ENCODE measurements at regions not wholly inside any gene's neighbourhood (a gene's known extent, or its start where the extent isn't known, plus 50 kb on each side); places are given as distances from the start of the nearest gene placed in this dataset.
"Not testable (repeated sequence)": the region's sequence is repeated elsewhere in the genome, so short reads cannot be mapped to it uniquely, and the experiment has no call there.

- no peak for DNase-seq (ENCODE audit: low spot score)
Measured at GRCh38 chr3:29141918-29142275, 139.0 kb upstream of the RBMS3 start.

GRCh38 chr3:29143151-29143550, 137.7 kb upstream of the RBMS3 start:
- DNase-seq (ENCODE audit: low spot score) = no peak

- no peak for DNase-seq (ENCODE audit: low spot score)
Measured at GRCh38 chr3:29144361-29144760, 136.5 kb upstream of the RBMS3 start.

- DNase-seq (ENCODE audit: low spot score) = no peak
Measured at GRCh38 chr3:29144807-29145206, 136.1 kb upstream of the RBMS3 start.

GRCh38 chr3:29145360-29145759, 135.5 kb upstream of the RBMS3 start:
- no peak for DNase-seq (ENCODE audit: low spot score)

GRCh38 chr3:29152379-29152778, 128.5 kb upstream of the RBMS3 start:
- no peak for DNase-seq (ENCODE audit: low spot score)

DNA sequence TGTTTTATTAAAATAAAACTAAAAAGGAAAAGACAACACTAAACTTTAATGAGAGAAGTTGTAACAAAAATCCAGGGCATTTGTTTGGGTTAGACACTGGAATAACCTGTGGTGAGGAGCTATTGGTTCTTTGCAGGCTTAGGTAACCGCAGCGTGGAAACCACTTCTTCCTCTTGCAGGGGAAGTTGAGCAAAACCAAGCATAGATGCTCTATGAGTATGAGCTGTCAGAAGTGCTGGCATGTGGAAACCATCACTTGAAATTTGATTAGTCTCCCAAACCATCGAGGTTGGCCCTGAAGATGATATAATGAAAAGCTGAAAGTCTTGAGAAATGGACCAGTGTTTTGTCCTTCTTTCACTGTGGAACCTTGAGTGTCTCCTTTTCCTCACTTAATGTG, 127.1 kb upstream of the RBMS3 start:
- DNase-seq (ENCODE audit: low spot score) = no peak

GRCh38 chr3:29156086-29156715, 124.7 kb upstream of the RBMS3 start:
- no peak for DNase-seq (ENCODE audit: low spot score)

- DNase-seq (ENCODE audit: low spot score) = no peak
Measured at GRCh38 chr3:29164825-29165224, 116.0 kb upstream of the RBMS3 start.

GRCh38 chr3:29167180-29167579, 113.7 kb upstream of the RBMS3 start:
- no peak for DNase-seq (ENCODE audit: low spot score)

GRCh38 chr3:29168081-29168480, 112.8 kb upstream of the RBMS3 start:
- DNase-seq (ENCODE audit: low spot score) = no peak

- no peak for DNase-seq (ENCODE audit: low spot score)
Measured at GRCh38 chr3:29168696-29169095, 112.2 kb upstream of the RBMS3 start.

DNA sequence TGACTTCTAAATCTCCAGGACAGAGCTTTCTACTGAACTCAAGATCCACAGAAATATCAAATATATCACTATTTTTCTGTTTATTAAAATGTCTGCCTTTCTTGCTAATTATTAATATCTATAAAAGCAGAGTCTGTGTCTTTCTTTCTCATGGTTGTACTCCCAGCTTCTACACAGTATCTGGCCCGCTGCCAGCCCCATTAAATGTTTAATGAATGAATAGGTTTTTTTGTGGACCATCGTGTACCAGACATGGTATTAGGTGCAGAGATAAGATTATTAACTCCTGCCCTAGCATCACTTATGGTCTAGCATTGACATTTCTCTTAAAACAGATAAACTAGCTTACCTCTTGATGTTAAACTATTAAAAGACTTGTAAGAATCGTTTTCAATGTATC, 111.4 kb upstream of the RBMS3 start:
- no peak for DNase-seq (ENCODE audit: low spot score)

DNA sequence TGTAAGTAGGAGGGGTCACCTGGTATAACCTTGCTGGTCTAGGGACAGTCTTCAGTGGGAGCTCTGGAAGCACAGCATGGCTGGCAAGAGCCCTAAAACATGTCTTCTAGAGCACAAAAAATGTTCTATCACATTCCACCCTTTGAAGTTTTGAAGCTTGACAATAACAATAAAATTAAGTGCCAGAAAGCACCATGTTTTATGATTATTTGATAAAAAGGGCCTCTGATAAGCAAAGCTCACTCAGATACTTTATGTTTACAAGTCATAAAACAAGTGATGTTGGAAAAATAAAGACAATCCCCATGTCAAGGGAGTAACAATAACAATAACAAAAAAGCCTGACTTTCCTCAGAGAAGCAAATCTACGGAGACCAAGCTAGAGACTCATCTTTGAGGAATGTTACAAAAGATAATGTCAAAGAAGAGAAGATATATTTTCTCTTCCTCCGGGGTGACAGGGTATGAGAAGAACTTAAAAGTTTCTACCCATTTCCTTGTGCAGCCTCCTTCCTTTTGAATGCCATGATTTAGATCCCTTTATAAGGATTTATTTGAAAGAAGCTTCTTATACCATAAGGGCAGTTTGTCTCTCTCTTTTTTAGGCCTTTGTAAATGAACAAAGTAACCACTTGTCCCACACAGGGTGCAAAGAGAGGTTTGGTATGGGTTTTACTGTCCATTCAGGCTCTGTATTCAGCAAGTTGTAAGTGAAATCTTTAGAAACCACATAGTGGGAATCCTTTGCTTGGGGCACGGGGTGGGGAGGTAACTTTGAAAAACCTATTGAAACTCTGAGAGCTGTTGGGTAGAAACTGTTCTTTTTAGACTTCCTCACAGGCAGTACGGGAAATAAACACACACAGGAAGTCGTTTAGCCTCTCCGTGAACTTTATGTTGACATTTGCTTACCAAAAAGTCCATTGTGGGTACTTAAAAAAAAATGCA, 109.6 kb upstream of the RBMS3 start:
- DNase-seq (ENCODE audit: low spot score) = no peak

DNA sequence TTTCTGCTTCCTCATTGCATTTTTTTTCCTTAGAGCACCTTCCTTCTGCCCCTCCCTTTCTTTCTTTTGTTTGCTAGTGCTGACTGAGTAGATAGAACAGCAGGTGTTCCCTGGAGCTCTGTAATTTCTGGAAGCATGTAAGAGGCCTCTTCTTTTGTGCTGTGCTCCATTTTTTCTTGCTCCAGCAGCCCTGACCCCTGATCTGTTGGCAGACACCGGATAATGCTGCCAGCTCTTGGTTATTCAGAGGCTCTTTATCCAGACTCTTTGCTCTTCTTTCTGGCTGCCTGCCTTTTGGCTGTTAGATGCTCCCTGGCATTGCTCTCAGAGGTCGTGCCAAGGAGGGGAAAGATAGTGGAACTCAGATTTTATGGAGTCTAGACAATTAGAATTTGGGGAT, 104.4 kb upstream of the RBMS3 start:
- no peak for DNase-seq (ENCODE audit: low spot score)

DNA sequence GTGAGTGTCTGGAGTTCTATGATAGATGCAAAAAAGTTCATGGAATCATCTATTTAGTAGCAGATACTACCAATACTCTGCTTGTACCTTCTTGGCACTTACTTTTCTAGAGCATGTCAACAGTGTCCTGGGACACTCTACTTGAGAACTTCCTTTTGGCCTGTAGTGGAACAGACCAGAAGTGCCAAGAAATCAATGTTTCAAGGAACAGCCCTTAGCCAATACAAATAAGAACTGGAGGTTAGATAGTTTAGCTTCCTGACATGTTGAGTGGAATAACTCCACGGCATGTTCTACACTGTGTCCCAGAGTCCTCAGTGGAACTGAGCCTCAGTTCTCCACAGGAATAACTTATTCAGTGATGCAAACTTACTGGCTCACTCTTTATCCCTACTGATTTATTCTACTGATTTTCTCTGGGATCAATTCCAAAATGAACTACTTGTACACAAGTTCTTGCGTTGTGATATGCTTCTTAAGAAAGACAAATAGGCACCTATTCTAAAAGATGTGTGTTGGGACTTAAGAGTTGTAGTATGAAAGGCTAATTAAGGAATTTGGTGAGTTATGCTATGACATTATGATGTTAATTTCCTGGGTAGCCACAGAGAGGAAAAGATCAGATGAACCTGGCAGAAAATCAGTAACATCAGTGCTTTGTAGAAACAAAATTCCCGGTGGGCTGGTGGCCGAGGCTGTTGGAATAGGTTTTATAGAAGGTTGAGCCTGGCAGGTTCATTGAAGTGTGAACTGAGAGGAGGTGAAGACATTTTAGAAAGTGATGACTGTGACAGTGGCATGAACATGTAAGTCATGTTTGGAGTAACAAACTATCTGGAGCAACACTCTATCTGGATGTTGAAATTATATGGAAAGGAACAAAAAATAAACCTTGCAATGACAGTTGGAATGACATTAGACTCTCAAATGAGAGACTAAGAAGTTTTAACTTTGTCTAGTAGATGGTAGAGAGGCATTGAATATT, 101.8 kb upstream of the RBMS3 start:
- no peak for DNase-seq (ENCODE audit: low spot score)

- no peak for DNase-seq (ENCODE audit: low spot score)
Measured at GRCh38 chr3:29181149-29181780, 99.6 kb upstream of the RBMS3 start.

DNA sequence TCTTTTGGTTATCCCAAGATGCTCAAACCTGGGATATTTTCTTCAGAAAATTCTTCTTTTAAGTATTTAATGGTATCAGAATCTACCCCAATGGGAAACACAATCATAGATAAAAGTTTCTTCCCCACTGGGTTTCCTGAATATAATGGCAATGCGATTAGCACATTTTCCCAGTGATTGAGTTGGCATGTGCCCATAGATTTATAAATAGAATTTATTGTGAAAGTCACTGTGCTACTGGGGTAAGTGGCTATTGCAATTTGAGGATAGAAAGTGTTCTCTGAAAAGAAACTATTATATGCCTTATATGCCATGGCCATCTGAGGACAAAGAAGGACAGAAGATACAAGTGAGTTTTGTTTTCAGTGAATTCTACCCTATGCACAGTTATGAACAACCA, 99.0 kb upstream of the RBMS3 start:
- no peak for DNase-seq (ENCODE audit: low spot score)

DNA sequence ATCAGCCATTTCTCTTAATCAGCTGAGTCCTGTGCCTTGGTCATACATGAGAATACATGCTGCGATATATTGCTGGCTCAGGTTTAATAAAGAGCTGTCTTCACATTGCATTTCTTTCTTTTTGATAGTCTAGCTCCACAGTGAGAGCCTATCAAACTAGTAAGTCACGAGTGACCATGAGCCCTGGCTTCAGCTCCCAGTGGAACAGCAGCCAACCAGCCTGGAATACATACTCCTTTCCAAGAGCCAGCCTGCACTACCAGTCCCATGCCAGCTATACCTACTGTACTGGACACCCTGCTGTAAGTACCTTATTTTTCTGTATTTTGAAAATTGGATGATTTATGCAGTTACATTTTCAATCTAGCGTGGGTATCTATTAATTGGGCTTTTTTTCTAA, 98.0 kb upstream of the RBMS3 start:
- not testable (repeated sequence) for DNase-seq (ENCODE audit: low spot score)

- no peak for DNase-seq (ENCODE audit: low spot score)
Measured at GRCh38 chr3:29183346-29184087, 97.4 kb upstream of the RBMS3 start.

DNA sequence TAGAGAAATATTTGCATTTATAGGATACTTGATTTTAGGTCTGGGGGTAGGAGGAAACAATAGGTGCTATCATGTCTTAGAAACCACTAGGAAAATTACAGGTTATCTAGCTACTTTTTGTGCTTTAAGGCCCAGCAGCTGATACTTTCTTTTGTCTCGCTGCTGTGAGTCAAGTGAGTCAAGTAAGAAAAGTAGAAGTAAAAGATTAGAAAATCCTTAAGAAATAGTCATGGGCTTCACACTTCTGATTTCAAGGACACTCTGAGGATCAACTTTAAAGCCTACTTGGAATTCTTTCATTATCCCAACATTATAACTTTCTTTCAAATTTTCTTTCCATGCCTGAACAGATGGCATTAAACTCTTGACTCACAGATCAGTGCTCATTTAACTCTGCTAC, 95.2 kb upstream of the RBMS3 start:
- DNase-seq (ENCODE audit: low spot score) = no peak

Data from CD4-positive, alpha-beta T cell treated with Interleukin-15 for 4 hours (primary cell).